Activated naive CD4-positive, alpha-beta T cell treated with anti-CD3 and anti-CD28 coated beads, Interleukin-2, amount 10 ng/mL, durations not matched to agents 7 days and 5 days (primary cell): ENCODE measurements at regions not wholly inside any gene's neighbourhood (a gene's known extent, or its start where the extent isn't known, plus 50 kb on each side); places are given as distances from the start of the nearest gene placed in this dataset.

Source experiments
- CTCF ChIA-PET: fragments of 350-600 bp; sonication (Branson Sonifier 250); formaldehyde crosslinking; loops from one replicate; lab custom pipeline; 2021; ENCODE audit warnings: antibody characterized with exemption; lab: Charles Lee
- DNase-seq: peaks from one replicate; pipeline ENCODE4 v3.0.0-alpha.2; 2020
- H3K27ac Mint-ChIP-seq: one replicate; pipeline ENCODE4 v1.8.0; 2021; ENCODE audit warnings: mild to moderate bottlenecking, moderate library complexity, mixed read lengths
- H3K27me3 Mint-ChIP-seq: one replicate; pipeline ENCODE4 v1.8.0; 2021; ENCODE audit warnings: mild to moderate bottlenecking, mixed read lengths
- H3K36me3 Mint-ChIP-seq: one replicate; pipeline ENCODE4 v1.8.0; 2021; ENCODE audit warnings: mixed read lengths
- H3K4me1 Mint-ChIP-seq: one replicate; pipeline ENCODE4 v1.8.0; 2021; ENCODE audit warnings: mixed read lengths
- H3K4me3 Mint-ChIP-seq: one replicate; pipeline ENCODE4 v1.8.0; 2021; ENCODE audit warnings: mild to moderate bottlenecking, moderate library complexity, mixed read lengths
- H3K9me3 Mint-ChIP-seq: one replicate; pipeline ENCODE4 v1.8.0; 2021; ENCODE audit warnings: mixed read lengths

- no peak for DNase-seq
- H3K36me3 Mint-ChIP-seq: no peaks in the 10 kb centered on the region
- CTCF ChIA-PET: no interaction called here
- H3K27ac Mint-ChIP-seq: no peak overlapping the region
- H3K4me1 Mint-ChIP-seq: no peaks in the 10 kb centered on the region
- no peaks in the 10 kb centered on the region for H3K27me3 Mint-ChIP-seq
- peaks cover 39% of the 10 kb centered on the region for H3K9me3 Mint-ChIP-seq
- no peak overlapping the region for H3K4me3 Mint-ChIP-seq
These were observed 68.3 kb downstream of the ALG10B start for GRCh38 chr12:38384816-38385378.

- H3K9me3 Mint-ChIP-seq: peaks cover 39% of the 10 kb centered on the region
- H3K4me3 Mint-ChIP-seq: no peak overlapping the region
- H3K36me3 Mint-ChIP-seq: no peaks in the 10 kb centered on the region
- no peak for DNase-seq
- H3K27me3 Mint-ChIP-seq: no peaks in the 10 kb centered on the region
- no peak overlapping the region for H3K27ac Mint-ChIP-seq
- CTCF ChIA-PET: no interaction called here
- no peaks in the 10 kb centered on the region for H3K4me1 Mint-ChIP-seq
These were observed 68.9 kb downstream of the ALG10B start for GRCh38 chr12:38385486-38385885.

DNA sequence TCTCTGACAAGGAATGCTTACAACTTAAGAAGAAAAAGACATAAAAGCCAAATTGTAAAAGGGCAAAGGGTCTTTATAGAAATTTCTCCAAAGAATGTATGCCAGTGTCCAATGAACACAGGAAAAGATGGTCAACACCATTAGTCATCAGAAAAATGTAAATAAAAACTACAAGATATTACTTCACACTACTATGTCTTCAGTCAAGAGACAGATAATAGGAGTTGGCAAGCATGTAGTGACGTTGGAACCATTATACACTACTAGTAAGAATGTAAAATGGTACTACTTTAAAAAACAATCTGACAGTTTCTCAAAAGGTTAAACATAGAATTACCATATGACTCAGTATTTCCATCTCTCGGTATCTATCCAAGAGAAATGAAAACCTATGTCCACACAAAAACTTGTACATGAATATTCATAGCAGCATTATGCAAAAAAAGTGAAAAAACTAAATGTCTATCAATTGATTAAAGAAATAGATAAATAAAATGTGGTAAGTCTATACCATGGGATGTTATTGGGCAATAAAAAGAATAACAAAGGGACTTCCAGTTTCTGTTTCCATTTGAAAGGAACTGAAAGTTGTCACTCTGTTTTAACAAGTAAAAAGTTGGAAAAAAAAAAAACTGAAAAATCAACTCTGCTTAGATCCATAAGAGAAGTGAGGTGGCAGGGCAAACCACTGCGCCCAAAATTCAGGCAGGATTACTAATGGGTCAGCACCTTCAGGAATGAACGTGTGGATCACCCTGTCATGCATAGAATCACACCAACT lies 69.8 kb downstream of the ALG10B start:
- Mint-ChIP-seq H3K27me3 (no peaks in the 10 kb centered on the region), H3K4me1 (no peaks in the 10 kb centered on the region), H3K27ac (no peak overlapping the region), H3K4me3 (no peak overlapping the region), H3K36me3 (no peaks in the 10 kb centered on the region), H3K9me3 (peaks cover 34% of the 10 kb centered on the region)
- CTCF ChIA-PET: no interaction called here
- DNase-seq: no peak

DNA sequence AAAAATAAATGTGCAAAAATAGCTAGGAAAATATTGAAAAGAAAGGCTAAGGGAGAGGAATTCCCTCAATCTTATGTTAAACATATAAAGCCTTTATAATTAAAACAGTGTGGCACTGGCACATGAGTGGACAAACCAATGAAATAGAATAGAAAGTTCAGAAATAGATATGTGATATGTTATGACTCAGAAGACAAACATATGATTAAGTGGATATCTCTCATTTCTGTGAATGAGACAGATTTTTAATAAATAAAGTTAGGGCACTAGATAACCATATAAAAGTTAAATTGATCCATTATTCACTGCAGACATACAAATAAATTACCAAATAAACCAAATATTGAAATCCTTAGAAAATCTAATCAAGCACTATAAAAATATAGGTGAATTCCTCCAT lies 73.0 kb downstream of the ALG10B start:
- CTCF ChIA-PET: no interaction called here
- H3K4me1 Mint-ChIP-seq: no peaks in the 10 kb centered on the region
- no peak overlapping the region for H3K4me3 Mint-ChIP-seq
- H3K27ac Mint-ChIP-seq: no peak overlapping the region
- H3K9me3 Mint-ChIP-seq: peaks cover 8% of the 10 kb centered on the region
- H3K36me3 Mint-ChIP-seq: no peaks in the 10 kb centered on the region
- DNase-seq: no peak
- no peaks in the 10 kb centered on the region for H3K27me3 Mint-ChIP-seq

GRCh38 chr12:38391007-38391406 lies 74.4 kb downstream of the ALG10B start:
- no peak overlapping the region for H3K4me3 Mint-ChIP-seq
- no peaks in the 10 kb centered on the region for H3K4me1 Mint-ChIP-seq
- CTCF ChIA-PET: no interaction called here
- no peaks in the 10 kb centered on the region for H3K36me3 Mint-ChIP-seq
- no peaks in the 10 kb centered on the region for H3K27me3 Mint-ChIP-seq
- DNase-seq: no peak
- H3K9me3 Mint-ChIP-seq: peaks cover 2% of the 10 kb centered on the region
- H3K27ac Mint-ChIP-seq: no peak overlapping the region

GRCh38 chr12:38392554-38393144 lies 76.1 kb downstream of the ALG10B start:
- no peaks in the 10 kb centered on the region for H3K36me3 Mint-ChIP-seq
- CTCF ChIA-PET: no interaction called here

GRCh38 chr12:38399711-38400206 lies 83.2 kb downstream of the ALG10B start:
- CTCF ChIA-PET: no interaction called here
- Mint-ChIP-seq H3K27me3 (no peaks in the 10 kb centered on the region), H3K36me3 (no peaks in the 10 kb centered on the region), H3K4me1 (no peaks in the 10 kb centered on the region), H3K9me3 (peaks cover 6% of the 10 kb centered on the region), H3K27ac (no peak overlapping the region), H3K4me3 (no peak overlapping the region)
- no peak for DNase-seq

More at GRCh38 chr12:38392554-38393144, 76.1 kb downstream of the ALG10B start:
- no peak overlapping the region for H3K4me3 Mint-ChIP-seq
- DNase-seq: no peak
- peaks cover 4% of the 10 kb centered on the region for H3K9me3 Mint-ChIP-seq
- H3K27ac Mint-ChIP-seq: no peak overlapping the region
- no peaks in the 10 kb centered on the region for H3K27me3 Mint-ChIP-seq
- H3K4me1 Mint-ChIP-seq: no peaks in the 10 kb centered on the region

DNA sequence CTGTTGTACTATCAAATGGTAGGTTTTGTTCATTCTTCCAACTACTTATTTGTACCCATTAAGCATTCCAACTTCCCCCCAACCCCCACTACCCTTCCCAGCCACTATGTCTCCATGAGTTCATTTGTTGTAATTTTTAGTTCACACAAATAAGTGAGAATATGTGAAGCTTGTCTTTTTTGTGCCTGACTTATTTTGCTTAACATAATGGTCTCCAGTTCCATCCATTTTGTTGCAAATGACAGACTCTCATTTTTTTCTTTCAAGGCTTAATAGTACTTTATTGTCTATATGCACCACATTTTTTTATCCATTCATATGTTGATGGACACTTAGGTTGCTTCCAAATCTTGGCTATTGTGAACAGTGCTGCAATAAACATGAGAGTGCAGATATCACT lies 86.2 kb downstream of the ALG10B start:
- peaks cover 9% of the 10 kb centered on the region for H3K9me3 Mint-ChIP-seq
- no peaks in the 10 kb centered on the region for H3K4me1 Mint-ChIP-seq
- no peaks in the 10 kb centered on the region for H3K27me3 Mint-ChIP-seq
- no peak overlapping the region for H3K27ac Mint-ChIP-seq
- H3K36me3 Mint-ChIP-seq: no peaks in the 10 kb centered on the region
- no peak for DNase-seq
- CTCF ChIA-PET: no interaction called here
- H3K4me3 Mint-ChIP-seq: no peak overlapping the region

DNA sequence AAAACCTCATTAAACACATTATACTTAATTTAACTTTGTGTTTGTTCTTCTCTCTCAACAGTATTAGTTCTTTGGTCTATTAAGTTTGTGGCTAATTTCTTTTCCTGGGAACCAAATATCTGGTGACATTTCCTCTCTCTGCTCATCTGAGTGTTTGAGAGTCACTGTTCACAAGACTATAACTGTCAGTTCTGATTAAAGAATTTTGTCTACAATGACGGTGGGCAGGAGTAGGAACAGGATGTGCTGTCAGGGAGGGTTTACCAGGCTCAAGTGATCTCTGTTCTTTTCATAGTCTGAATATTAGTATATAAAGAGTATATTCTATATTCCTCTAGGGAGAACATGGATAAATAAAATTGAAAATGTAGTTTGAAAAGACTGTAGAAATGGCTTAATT lies 92.9 kb downstream of the ALG10B start:
- Mint-ChIP-seq H3K27me3 (no peaks in the 10 kb centered on the region), H3K27ac (no peak overlapping the region), H3K36me3 (no peaks in the 10 kb centered on the region), H3K4me3 (no peak overlapping the region), H3K4me1 (no peaks in the 10 kb centered on the region), H3K9me3 (peaks cover 6% of the 10 kb centered on the region)
- no peak for DNase-seq
- CTCF ChIA-PET: no interaction called here

DNA sequence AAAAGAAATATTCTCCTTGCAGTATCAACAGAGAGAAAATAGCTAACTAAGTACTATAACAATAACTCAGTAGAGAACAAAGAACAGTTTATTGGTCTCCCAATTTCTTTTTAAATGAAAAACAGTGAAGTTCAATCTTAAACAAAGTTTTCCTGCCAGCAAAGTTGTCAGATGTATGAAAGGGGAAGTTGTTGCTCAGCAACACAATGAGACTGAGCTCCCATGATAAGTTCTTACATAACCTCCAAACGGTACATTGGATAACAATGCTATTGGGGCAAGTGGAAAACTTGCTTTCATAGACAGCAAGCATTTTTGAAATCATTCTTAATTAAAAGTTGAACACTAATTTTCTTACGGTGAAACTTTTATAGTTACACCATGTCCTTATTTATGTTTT lies 94.9 kb downstream of the ALG10B start:
- CTCF ChIA-PET: no interaction called here
- DNase-seq: no peak
- H3K27ac Mint-ChIP-seq: no peak overlapping the region
- H3K27me3 Mint-ChIP-seq: no peaks in the 10 kb centered on the region
- H3K4me3 Mint-ChIP-seq: no peak overlapping the region
- peaks cover 6% of the 10 kb centered on the region for H3K9me3 Mint-ChIP-seq
- no peaks in the 10 kb centered on the region for H3K36me3 Mint-ChIP-seq
- no peaks in the 10 kb centered on the region for H3K4me1 Mint-ChIP-seq

DNA sequence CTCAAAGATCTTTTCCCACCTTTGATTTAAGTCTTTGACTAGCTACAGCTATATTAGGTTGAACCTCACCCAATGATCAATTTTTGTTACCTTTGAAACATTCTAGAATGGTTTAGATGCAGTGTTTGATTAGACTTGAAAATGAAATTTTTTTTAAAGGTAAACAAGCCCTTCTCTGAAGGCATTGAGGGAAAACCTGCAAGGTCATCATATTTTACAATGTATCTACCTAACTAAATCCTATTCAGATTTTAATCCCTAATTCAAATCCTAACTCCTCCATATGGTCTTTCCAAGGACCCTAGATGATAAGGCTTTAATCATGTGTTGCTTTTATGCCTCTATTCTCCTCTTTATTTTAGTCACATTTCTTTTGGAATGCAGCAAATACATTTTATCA lies 95.4 kb downstream of the ALG10B start:
- peaks cover 2% of the 10 kb centered on the region for H3K9me3 Mint-ChIP-seq
- CTCF ChIA-PET: no interaction called here

GRCh38 chr12:38417101-38417500 lies 100.5 kb downstream of the ALG10B start:
- Mint-ChIP-seq H3K4me3 (no peak overlapping the region), H3K27me3 (no peaks in the 10 kb centered on the region), H3K36me3 (no peaks in the 10 kb centered on the region), H3K27ac (no peak overlapping the region), H3K9me3 (peaks cover 9% of the 10 kb centered on the region), H3K4me1 (no peaks in the 10 kb centered on the region)
- CTCF ChIA-PET: no interaction called here
- no peak for DNase-seq

More for the DNA sequence above, 95.4 kb downstream of the ALG10B start:
- no peaks in the 10 kb centered on the region for H3K4me1 Mint-ChIP-seq
- H3K27ac Mint-ChIP-seq: no peak overlapping the region
- H3K27me3 Mint-ChIP-seq: no peaks in the 10 kb centered on the region
- no peak for DNase-seq
- no peak overlapping the region for H3K4me3 Mint-ChIP-seq
- no peaks in the 10 kb centered on the region for H3K36me3 Mint-ChIP-seq

DNA sequence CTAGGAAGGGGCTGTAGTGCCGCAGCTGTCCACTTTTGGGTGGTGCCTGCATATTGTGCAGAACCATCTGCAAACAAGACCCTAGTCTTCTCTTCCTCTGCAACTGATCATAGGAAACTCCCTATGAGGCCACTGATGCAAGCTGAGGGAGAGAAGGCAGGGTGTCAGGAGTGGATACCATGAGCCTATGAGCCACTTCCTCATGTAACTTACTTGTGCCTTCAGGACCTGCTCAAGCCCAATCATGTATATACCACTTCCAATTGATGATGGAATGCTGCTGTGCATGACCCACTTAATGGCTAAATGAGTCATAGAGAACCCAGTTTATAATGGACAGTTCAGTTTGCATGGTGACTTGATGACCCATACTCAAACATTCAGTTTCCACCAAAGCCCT lies 107.9 kb downstream of the ALG10B start:
- no peaks in the 10 kb centered on the region for H3K4me1 Mint-ChIP-seq
- no peaks in the 10 kb centered on the region for H3K36me3 Mint-ChIP-seq
- H3K27me3 Mint-ChIP-seq: no peaks in the 10 kb centered on the region
- no peak for DNase-seq
- H3K4me3 Mint-ChIP-seq: no peak overlapping the region
- no peak overlapping the region for H3K27ac Mint-ChIP-seq
- H3K9me3 Mint-ChIP-seq: peaks cover 9% of the 10 kb centered on the region
- CTCF ChIA-PET: no interaction called here

DNA sequence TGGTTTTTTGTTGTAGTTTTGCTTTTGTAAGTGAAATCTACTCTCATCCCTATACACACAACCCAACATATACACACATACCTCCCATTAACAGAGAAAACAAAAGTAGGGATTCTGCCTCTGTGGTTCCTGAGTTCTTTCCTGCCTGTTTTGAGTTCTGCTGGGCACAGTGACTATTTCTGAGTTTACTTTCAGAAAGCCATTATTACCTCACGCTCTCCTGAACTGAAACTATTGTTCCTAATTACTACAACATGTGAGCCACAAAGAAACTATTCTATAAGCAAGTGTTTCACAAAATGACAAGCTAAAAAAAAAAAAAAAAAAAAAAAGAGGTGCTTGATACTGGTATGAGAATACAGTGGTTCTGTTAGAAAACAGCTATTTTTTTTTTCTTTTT lies 110.9 kb downstream of the ALG10B start:
- Mint-ChIP-seq H3K4me1 (no peaks in the 10 kb centered on the region), H3K36me3 (no peaks in the 10 kb centered on the region), H3K9me3 (peaks cover 4% of the 10 kb centered on the region), H3K27ac (no peak overlapping the region), H3K4me3 (no peak overlapping the region), H3K27me3 (no peaks in the 10 kb centered on the region)
- no peak for DNase-seq
- CTCF ChIA-PET: no interaction called here

- no peak overlapping the region for H3K27ac Mint-ChIP-seq
- no peaks in the 10 kb centered on the region for H3K4me1 Mint-ChIP-seq
- no peak for DNase-seq
- peaks cover 18% of the 10 kb centered on the region for H3K9me3 Mint-ChIP-seq
- no peaks in the 10 kb centered on the region for H3K36me3 Mint-ChIP-seq
- CTCF ChIA-PET: no interaction called here
- H3K27me3 Mint-ChIP-seq: no peaks in the 10 kb centered on the region
- no peak overlapping the region for H3K4me3 Mint-ChIP-seq
These were observed 115.3 kb downstream of the ALG10B start for GRCh38 chr12:38431921-38432320.
